ENCODE measurements at regions not wholly inside any gene's neighbourhood (a gene's known extent, or its start where the extent isn't known, plus 50 kb on each side); places are given as distances from the start of the nearest gene placed in this dataset.
A peak's percentile ranks its signal among the peaks of the same experiment; 100 is the strongest.

GRCh38 chr1:201708691-201709090, 120.3 kb upstream of the IPO9 start:
- DNase-seq (ENCODE audit: low read depth, low spot score), result no peak

- no peak for DNase-seq (ENCODE audit: low read depth, low spot score)
These were observed 119.2 kb upstream of the IPO9 start for GRCh38 chr1:201709564-201710295.

- DNase-seq (ENCODE audit: low read depth, low spot score), result no peak
These were observed 118.0 kb upstream of the IPO9 start for GRCh38 chr1:201710632-201711597.

- no peak for DNase-seq (ENCODE audit: low read depth, low spot score)
These were observed 117.1 kb upstream of the IPO9 start for GRCh38 chr1:201711811-201712210.

GRCh38 chr1:201712387-201713085, 116.4 kb upstream of the IPO9 start:
- no peak for DNase-seq (ENCODE audit: low read depth, low spot score)

GRCh38 chr1:201713086-201713810, 115.7 kb upstream of the IPO9 start:
- DNase-seq (ENCODE audit: low read depth, low spot score), result peak; percentile 95

- DNase-seq (ENCODE audit: low read depth, low spot score), result peak; percentile 90
These were observed 114.2 kb upstream of the IPO9 start for GRCh38 chr1:201714542-201715329.

GRCh38 chr1:201715351-201715750, 113.6 kb upstream of the IPO9 start:
- no peak for DNase-seq (ENCODE audit: low read depth, low spot score)

GRCh38 chr1:201715801-201716741, 112.9 kb upstream of the IPO9 start:
- no peak for DNase-seq (ENCODE audit: low read depth, low spot score)

GRCh38 chr1:201716742-201717135, 112.2 kb upstream of the IPO9 start:
- no peak for DNase-seq (ENCODE audit: low read depth, low spot score)

GRCh38 chr1:201717286-201717685, 111.7 kb upstream of the IPO9 start:
- no peak for DNase-seq (ENCODE audit: low read depth, low spot score)

- no peak for DNase-seq (ENCODE audit: low read depth, low spot score)
These were observed 110.4 kb upstream of the IPO9 start for GRCh38 chr1:201718346-201719202.

- DNase-seq (ENCODE audit: low read depth, low spot score), result peak; percentile 89
These were observed 109.0 kb upstream of the IPO9 start for GRCh38 chr1:201719812-201720521.

GRCh38 chr1:201720522-201720844, 108.5 kb upstream of the IPO9 start:
- DNase-seq (ENCODE audit: low read depth, low spot score), result no peak

- DNase-seq (ENCODE audit: low read depth, low spot score), result peak; percentile 86
These were observed 107.6 kb upstream of the IPO9 start for GRCh38 chr1:201721082-201722049.

- no peak for DNase-seq (ENCODE audit: low read depth, low spot score)
These were observed 104.8 kb upstream of the IPO9 start for GRCh38 chr1:201724039-201724765.

All from brain pericyte (primary cell).